Breast epithelium (tissue), 4 donors: ENCODE measurements at regions not wholly inside any gene's neighbourhood (a gene's known extent, or its start where the extent isn't known, plus 50 kb on each side); places are given as distances from the start of the nearest gene placed in this dataset.

Experiments used
- DNase-seq, 2 donors: peaks; one replicate each; pipeline ENCODE4 v3.0.0-alpha.2; 2019; ENCODE audit warnings: low spot score in 2 of 2
- H3K27ac ChIP-seq, 2 donors: fragments of 200-600 bp; sonication (generic) in 1 of 2; one replicate each; pipeline ENCODE4 v1.5.1; 2016 to 2019; ENCODE audit warnings: mild to moderate bottlenecking in 1 of 2
- H3K27me3 ChIP-seq, 2 donors: fragments of 200-600 bp; sonication (generic) in 1 of 2; one replicate each; pipeline versions ENCODE4 v1.5.1 to v1.6.0; 2017 to 2019; ENCODE audit warnings: control low read depth in 1 of 2, mild to moderate bottlenecking in 1 of 2
- H3K36me3 ChIP-seq: fragments of 200-600 bp; one replicate; pipeline ENCODE4 v1.5.1; 2019
- H3K4me1 ChIP-seq, 2 donors: fragments of 200-600 bp; sonication (generic); one replicate each; pipeline ENCODE4 v1.5.1; 2016 to 2019; ENCODE audit warnings: control low read depth in 1 of 2
- H3K4me3 ChIP-seq, 3 donors: fragments of 200-600 bp; sonication (generic); 1 replicate in 2 of 3; 2 replicates in 1 of 3; pipeline ENCODE4 v1.5.1; 2016 to 2019; ENCODE audit warnings: mild to moderate bottlenecking in 3 of 3, moderate library complexity in 2 of 3
- H3K9me3 ChIP-seq, 2 donors: fragments of 200-600 bp; sonication (generic) in 1 of 2; one replicate each; pipeline ENCODE4 v1.5.1; 2016 to 2019; ENCODE audit warnings: control low read depth in 1 of 2
- CTCF ChIP-seq, 3 donors: fragments of 450-650 bp; IDR thresholded peaks; one replicate each; pipeline ENCODE4 v1.5.1; 2016 to 2017; ENCODE audit warnings: antibody characterized with exemption in 3 of 3, mild to moderate bottlenecking in 3 of 3, moderate library complexity in 3 of 3
- POLR2A ChIP-seq: fragments of 450-650 bp; IDR thresholded peaks from one replicate; pipeline ENCODE4 v1.6.1; 2016; ENCODE audit warnings: antibody characterized with exemption, mild to moderate bottlenecking, moderate library complexity
- POLR2AphosphoS5 ChIP-seq, 3 donors: sonication (generic); formaldehyde crosslinking; IDR thresholded peaks; one replicate each; pipeline ENCODE4 v1.6.1; 2017; ENCODE audit warnings: antibody characterized with exemption in 3 of 3
- intact Hi-C: fragments of 100-400 bp; cut with DNase I; formaldehyde crosslinking; loops from one replicate; pipeline ENCODE4 v1.15.1; 2023; ENCODE audit warnings: low total_unique reads

GRCh38 chr3:110711851-110712516 lies 359.6 kb upstream of the NECTIN3 start:
- TF ChIP-seq POLR2A (no peak), CTCF (IDR thresholded peaks at IDR 0.05) (no peak), POLR2AphosphoS5 (IDR thresholded peaks at IDR 0.05) (no peak)
- intact Hi-C loops, result no loop called here
- Histone ChIP-seq H3K4me3 (no peak overlapping the region), H3K4me1 (no peaks in the 10 kb centered on the region), H3K36me3 (no peaks in the 10 kb centered on the region), H3K27me3 (no peaks in the 10 kb centered on the region), H3K9me3 (no peaks in the 10 kb centered on the region), H3K27ac (no peak overlapping the region)
- no peak for DNase-seq

DNA sequence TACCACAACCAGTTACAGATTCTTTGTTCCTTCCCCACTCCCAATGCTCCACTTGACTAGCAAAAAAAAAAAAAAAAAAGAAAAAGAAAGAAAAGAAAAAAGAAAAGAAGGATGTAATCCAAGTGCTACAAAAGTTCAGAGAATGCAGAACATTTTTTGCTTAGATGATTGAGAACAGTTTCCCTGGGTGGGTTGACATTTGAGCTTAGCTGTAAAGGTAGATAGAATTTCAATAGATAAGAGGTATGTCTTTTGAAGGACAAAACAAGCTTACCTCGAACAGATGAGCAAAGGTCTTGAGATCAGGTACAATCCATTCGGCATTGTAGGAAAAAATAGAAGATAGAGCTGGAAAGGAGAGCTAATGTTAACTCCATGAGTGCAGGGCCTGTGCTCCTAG lies 344.6 kb upstream of the NECTIN3 start:
- intact Hi-C loops, result loop anchor here (2.0 kb wide), 1 partner anchor 60 kb away; no protein-coding TSS in a partner anchor
- DNase-seq, result no peak
- Histone ChIP-seq H3K4me3 (no peak overlapping the region), H3K27me3 (no peaks in the 10 kb centered on the region), H3K4me1 (no peaks in the 10 kb centered on the region), H3K36me3 (no peaks in the 10 kb centered on the region), H3K9me3 (no peaks in the 10 kb centered on the region), H3K27ac (no peak overlapping the region)
- TF ChIP-seq POLR2AphosphoS5 (IDR thresholded peaks at IDR 0.05) (no peak), CTCF (IDR thresholded peaks at IDR 0.05) (no peak), POLR2A (no peak)

DNA sequence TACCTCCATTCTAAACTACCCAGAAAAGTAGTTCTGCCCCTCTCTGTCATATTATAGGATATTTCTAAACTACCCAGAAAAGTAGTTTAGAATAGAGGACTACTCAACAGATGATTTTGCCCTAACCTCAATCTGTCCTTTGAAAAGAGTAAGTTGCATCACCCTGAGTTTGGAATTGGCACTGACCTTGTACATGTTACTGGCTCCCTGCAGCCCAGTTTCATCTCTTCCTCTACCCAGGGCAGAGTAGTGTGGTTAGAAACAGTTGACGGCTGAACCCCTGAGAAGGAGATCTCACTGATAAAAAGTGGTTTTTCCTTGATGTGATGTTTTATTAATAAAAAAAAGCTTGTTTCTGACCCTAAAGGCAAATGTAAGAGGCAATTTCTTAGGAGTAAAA lies 340.5 kb upstream of the NECTIN3 start:
- H3K36me3 ChIP-seq, result no peaks in the 10 kb centered on the region
- no peak overlapping the region for H3K27ac ChIP-seq
- TF ChIP-seq POLR2A (no peak), CTCF (IDR thresholded peaks at IDR 0.05) (no peak), POLR2AphosphoS5 (IDR thresholded peaks at IDR 0.05) (no peak)
- H3K4me1 ChIP-seq, result no peaks in the 10 kb centered on the region
- intact Hi-C loops, result no loop called here
- no peak overlapping the region for H3K4me3 ChIP-seq
- no peak for DNase-seq
- H3K9me3 ChIP-seq, result no peaks in the 10 kb centered on the region
- no peaks in the 10 kb centered on the region for H3K27me3 ChIP-seq

GRCh38 chr3:110732420-110732819 lies 339.2 kb upstream of the NECTIN3 start:
- no peaks in the 10 kb centered on the region for H3K9me3 ChIP-seq
- no peak for TF ChIP-seq CTCF (IDR thresholded peaks at IDR 0.05)
- no peak for TF ChIP-seq POLR2AphosphoS5 (IDR thresholded peaks at IDR 0.05)
- no peak for TF ChIP-seq POLR2A
- no peaks in the 10 kb centered on the region for H3K27me3 ChIP-seq
- H3K4me3 ChIP-seq, result no peak overlapping the region
- DNase-seq, result no peak
- intact Hi-C loops, result no loop called here
- no peaks in the 10 kb centered on the region for H3K4me1 ChIP-seq
- no peaks in the 10 kb centered on the region for H3K36me3 ChIP-seq
- H3K27ac ChIP-seq, result no peak overlapping the region

GRCh38 chr3:110733045-110733444 lies 338.6 kb upstream of the NECTIN3 start:
- no peaks in the 10 kb centered on the region for H3K36me3 ChIP-seq
- H3K9me3 ChIP-seq, result no peaks in the 10 kb centered on the region
- intact Hi-C loops, result no loop called here
- H3K4me3 ChIP-seq, result no peak overlapping the region
- no peak for TF ChIP-seq POLR2A
- TF ChIP-seq CTCF (IDR thresholded peaks at IDR 0.05), result no peak
- TF ChIP-seq POLR2AphosphoS5 (IDR thresholded peaks at IDR 0.05), result no peak
- no peaks in the 10 kb centered on the region for H3K4me1 ChIP-seq
- DNase-seq, result no peak
- no peaks in the 10 kb centered on the region for H3K27me3 ChIP-seq
- no peak overlapping the region for H3K27ac ChIP-seq
